HCT116 (cell line): ENCODE measurements at regions not wholly inside any gene's neighbourhood (a gene's known extent, or its start where the extent isn't known, plus 50 kb on each side); places are given as distances from the start of the nearest gene placed in this dataset.

Experiments
- CTCF ChIP-seq, 3 experiments: fragments of 200-600 bp in 1 of 3; sonication (generic) in 1 of 3; IDR thresholded peaks in 2 of 3; conservative IDR thresholded peaks in 1 of 3; 2 replicates each; pipeline ENCODE4 v1.5.1; 2012 to 2017; ENCODE audit warnings: low read depth in 2 of 3, low read length in 2 of 3, antibody characterized with exemption in 1 of 3, borderline replicate concordance in 1 of 3, control low read depth in 1 of 3, mild to moderate bottlenecking in 1 of 3, mixed read lengths in 1 of 3, mixed run types in 1 of 3, moderate library complexity in 1 of 3; ENCODE audit not compliant: insufficient read depth in 1 of 3
- MAX ChIP-seq: IDR thresholded peaks from 2 replicates; pipeline ENCODE4 v1.6.1; 2012
- RAD21 ChIP-seq: IDR thresholded peaks from 2 replicates; pipeline ENCODE4 v1.6.1; 2012; ENCODE audit warnings: low read depth, mild to moderate bottlenecking

- no peak for TF ChIP-seq MAX
- TF ChIP-seq CTCF (IDR thresholded peaks at IDR 0.05 in 2 of 3, conservative IDR thresholded peaks at IDR 0.05 in 1 of 3; ENCODE audit: borderline replicate concordance in 1 of 3, insufficient read depth in 1 of 3, low read depth in 2 of 3, low read length in 2 of 3), result no peak
- no peak for TF ChIP-seq RAD21
These were observed 316.2 kb upstream of the PPP2R3A start for GRCh38 chr3:135649361-135649760.
